GM12874 (cell line): ENCODE measurements at regions not wholly inside any gene's neighbourhood (a gene's known extent, or its start where the extent isn't known, plus 50 kb on each side); places are given as distances from the start of the nearest gene placed in this dataset.

Source experiments
- CTCF ChIP-seq: IDR thresholded peaks from 2 replicates; pipeline ENCODE4 v1.5.1; 2011; ENCODE audit warnings: low read depth, mild to moderate bottlenecking, control low read depth, low read length, moderate library complexity; ENCODE audit not compliant: insufficient read depth

- TF ChIP-seq CTCF = no peak
Observed at GRCh38 chr5:8826508-8826907, 719.4 kb downstream of the SEMA5A start.

DNA sequence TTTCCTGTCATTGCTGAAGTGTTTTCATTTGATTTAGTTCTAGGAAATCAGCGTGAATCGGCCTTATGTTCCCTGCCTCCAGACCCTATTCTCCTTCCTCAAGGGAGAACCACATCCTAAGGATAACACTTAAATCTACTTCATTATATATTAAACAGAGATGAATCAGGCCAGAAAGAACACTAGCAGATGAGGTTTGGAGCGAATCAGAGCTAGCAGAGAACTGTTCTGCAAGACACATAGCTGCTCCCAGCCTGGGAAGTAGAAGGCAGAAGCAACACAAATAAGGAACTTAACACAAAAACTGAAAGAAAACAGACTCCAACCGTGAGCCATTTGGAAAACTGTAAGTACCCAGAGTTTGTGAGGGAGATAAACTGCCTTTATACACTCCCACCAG is 718.2 kb downstream of the SEMA5A start:
- TF ChIP-seq CTCF = no peak

GRCh38 chr5:8828596-8829322 is 717.1 kb downstream of the SEMA5A start:
- TF ChIP-seq CTCF = no peak

GRCh38 chr5:8829323-8830029 is 716.4 kb downstream of the SEMA5A start:
- TF ChIP-seq CTCF = no peak

DNA sequence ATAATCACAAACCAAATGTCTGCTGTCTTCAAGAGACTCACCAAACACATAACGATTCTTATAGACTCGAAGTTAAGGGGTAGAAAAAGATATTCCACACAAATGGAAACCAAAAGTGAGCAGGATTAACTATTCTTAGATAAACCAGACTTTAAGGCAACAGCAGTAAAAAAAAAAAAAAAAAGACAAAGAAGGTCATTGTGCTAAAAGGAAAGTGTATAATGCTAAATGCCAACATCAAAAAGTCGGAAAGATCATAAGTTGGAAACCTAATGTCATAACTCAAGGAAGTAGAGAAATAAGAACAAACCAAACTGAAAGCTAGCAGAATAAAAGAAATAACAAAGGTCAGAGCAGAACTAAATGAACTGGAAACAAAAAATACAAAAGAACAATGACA is 714.6 kb downstream of the SEMA5A start:
- TF ChIP-seq CTCF = no peak

DNA sequence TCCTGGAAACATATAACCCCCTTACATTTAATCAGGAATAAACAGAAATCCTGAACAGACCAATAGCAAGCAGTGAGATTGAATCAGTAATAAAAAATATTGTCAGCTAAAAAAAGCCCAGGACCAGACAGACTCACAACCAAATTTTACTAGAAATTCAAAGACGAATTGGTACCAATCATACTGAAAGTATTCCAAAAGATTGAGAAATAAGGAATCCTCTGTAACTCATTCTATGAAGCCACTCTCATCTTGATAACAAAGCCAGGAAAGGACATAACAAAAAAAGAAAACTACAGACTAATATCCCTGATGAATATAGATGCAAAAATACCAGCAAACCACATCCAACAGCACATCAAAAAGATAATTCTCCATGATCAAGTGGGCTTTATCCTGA is 714.0 kb downstream of the SEMA5A start:
- no peak for TF ChIP-seq CTCF

DNA sequence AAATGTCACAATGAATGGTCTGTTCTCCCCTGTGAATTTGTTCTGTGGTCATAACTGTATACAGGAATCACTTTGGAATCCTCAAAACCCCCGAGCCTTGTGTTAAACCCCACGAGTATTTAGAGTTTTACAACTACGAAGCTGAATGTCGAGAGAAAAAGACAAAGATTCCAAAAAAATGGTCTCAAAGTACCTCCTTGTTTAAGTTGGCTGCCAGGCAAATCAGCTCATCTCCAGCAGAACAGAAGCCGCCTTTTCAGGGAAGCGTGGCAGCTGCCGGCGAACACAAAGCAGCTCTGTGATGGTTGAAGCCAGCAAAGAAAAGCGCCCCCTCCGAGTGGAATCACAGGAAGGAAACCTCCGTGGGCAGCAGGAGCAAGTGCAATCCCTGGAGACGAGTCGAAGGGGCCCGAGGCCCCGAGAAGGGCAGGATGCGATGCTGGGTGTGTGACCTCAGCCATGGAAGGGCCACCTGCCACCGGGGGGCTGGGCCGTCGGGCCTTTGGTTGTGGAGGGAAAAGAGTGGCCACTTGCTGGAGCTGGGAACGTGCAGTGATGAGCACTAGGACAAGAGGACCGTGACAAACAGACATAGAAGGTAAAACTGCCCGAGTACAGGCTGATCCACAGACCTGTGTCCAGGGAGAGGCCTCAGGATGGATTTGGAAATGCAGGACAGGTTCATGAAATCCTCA is 706.4 kb downstream of the SEMA5A start:
- no peak for TF ChIP-seq CTCF
